ENCODE measurements at regions not wholly inside any gene's neighbourhood (a gene's known extent, or its start where the extent isn't known, plus 50 kb on each side); places are given as distances from the start of the nearest gene placed in this dataset.

DNA sequence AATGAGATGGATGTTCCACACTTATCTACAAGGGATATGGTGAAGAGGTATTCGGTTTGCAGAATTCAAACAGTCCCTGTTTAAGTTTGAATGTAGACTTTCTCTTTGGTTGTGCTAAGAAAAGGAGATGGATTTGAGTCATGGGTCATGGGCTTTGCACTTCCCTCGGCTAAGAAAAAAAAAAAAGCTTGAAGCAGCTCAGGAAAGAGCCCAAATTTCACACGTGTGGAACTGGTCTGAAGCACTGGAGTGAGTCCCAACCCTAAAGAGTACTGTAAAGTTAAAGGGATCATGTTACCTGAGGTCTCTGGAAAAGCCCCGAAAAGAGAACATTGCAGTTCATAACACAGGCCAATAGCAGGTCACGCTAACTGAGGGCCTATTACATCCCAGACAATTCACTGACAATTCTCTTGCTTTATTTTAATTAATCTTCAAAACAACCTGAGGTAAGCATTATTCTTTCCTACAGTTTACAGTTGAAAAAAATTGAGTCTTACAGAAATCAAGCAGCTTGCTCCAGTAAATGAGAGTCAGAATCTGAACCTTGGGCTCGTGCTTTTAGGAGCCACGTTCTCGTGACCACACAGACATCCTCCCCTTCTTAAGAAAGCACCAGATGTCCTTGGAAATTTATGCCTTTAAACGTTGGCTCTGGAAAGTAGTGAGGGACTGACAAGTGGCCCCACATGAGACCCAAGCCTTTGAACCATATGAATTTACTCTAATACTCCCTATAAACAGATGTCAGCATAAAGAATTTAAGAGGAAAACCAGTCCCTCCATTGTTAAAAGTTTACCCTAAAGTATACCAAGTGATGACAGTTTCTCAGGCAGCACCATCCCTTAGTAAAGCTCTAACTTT, 89.3 kb downstream of the MAD2L1 start:
- no peak for TF ChIP-seq EZH2phosphoT487 (IDR thresholded peaks at IDR 0.05; ENCODE audit: borderline replicate concordance, low read length)
- TF ChIP-seq, protein P1, sequence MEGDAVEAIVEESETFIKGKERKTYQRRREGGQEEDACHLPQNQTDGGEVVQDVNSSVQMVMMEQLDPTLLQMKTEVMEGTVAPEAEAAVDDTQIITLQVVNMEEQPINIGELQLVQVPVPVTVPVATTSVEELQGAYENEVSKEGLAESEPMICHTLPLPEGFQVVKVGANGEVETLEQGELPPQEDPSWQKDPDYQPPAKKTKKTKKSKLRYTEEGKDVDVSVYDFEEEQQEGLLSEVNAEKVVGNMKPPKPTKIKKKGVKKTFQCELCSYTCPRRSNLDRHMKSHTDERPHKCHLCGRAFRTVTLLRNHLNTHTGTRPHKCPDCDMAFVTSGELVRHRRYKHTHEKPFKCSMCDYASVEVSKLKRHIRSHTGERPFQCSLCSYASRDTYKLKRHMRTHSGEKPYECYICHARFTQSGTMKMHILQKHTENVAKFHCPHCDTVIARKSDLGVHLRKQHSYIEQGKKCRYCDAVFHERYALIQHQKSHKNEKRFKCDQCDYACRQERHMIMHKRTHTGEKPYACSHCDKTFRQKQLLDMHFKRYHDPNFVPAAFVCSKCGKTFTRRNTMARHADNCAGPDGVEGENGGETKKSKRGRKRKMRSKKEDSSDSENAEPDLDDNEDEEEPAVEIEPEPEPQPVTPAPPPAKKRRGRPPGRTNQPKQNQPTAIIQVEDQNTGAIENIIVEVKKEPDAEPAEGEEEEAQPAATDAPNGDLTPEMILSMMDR (conservative IDR thresholded peaks at IDR 0.05; ENCODE audit: low read depth, low read length): no peak
- no peak for TF ChIP-seq EZH2 (IDR thresholded peaks at IDR 0.05; ENCODE audit: low read length, unreplicated experiment)
